Calu3 (cell line): ENCODE measurements at regions not wholly inside any gene's neighbourhood (a gene's known extent, or its start where the extent isn't known, plus 50 kb on each side); places are given as distances from the start of the nearest gene placed in this dataset.

ENCODE experiments used
- BruUV-seq: library from RNA; stranded (reverse); fragments of 400-500 nt; replicated peaks from 2 replicates; lab custom pipeline; 2021; lab: Mats Ljungman, UMichigan
- CTCF ChIA-PET: fragments of 300-600 bp; sonication (Branson Sonifier 250); formaldehyde crosslinking; loops from one replicate; lab custom pipeline; 2022; ENCODE audit warnings: antibody characterized with exemption; lab: Charles Lee
- DNase-seq: peaks from one replicate; pipeline ENCODE4 v3.0.0; 2022
- H3K27ac Mint-ChIP-seq: one replicate; pipeline ENCODE4 v1.8.0; 2022; ENCODE audit warnings: mixed read lengths; ENCODE audit not compliant: unreplicated experiment
- H3K27me3 Mint-ChIP-seq: one replicate; pipeline ENCODE4 v1.8.0; 2022; ENCODE audit warnings: mixed read lengths; ENCODE audit not compliant: unreplicated experiment
- H3K36me3 Mint-ChIP-seq: one replicate; pipeline ENCODE4 v1.8.0; 2022; ENCODE audit warnings: mild to moderate bottlenecking, moderate library complexity, mixed read lengths; ENCODE audit not compliant: insufficient read depth, unreplicated experiment
- H3K4me1 Mint-ChIP-seq: one replicate; pipeline ENCODE4 v1.8.0; 2022; ENCODE audit warnings: mild to moderate bottlenecking, low read depth, mixed read lengths; ENCODE audit not compliant: unreplicated experiment
- H3K4me3 Mint-ChIP-seq: one replicate; pipeline ENCODE4 v1.8.0; 2022; ENCODE audit warnings: mild to moderate bottlenecking, low read depth, moderate library complexity, mixed read lengths; ENCODE audit not compliant: unreplicated experiment
- H3K9me3 Mint-ChIP-seq: one replicate; pipeline ENCODE4 v1.8.0; 2022; ENCODE audit warnings: low read depth, mixed read lengths; ENCODE audit not compliant: unreplicated experiment
- intact Hi-C: fragments of 100-400 bp; cut with micrococcal nuclease; formaldehyde crosslinking; loops from one replicate; pipeline ENCODE4 v1.10.0; 2022; ENCODE audit not compliant: unreplicated experiment
- TF ChIP-seq, protein P1 (sequence below): fragments of 200-600 bp; IDR thresholded peaks from one replicate; pipeline ENCODE4 v1.8.0; 2022; ENCODE audit warnings: antibody characterized with exemption; ENCODE audit not compliant: unreplicated experiment

DNA sequence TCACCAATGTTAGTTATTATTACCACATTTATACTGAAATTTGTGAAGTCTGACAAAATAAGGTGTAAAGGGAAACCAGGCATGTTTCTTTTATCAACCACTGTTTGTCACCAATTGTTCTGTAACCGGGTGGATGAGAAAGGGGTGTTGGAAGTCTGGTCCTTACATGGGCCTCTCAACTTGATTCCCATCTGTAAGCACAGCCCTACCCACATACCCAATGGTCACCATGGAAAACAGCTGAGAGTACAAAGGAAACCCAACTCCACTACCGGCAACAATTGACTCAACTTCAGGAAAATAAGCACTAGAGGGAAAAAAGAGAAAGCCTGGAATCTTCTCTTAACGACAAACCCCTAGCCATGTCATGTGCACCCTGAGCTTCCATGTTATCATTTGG lies 70.8 kb upstream of the PTCHD1 start:
- peaks cover 9% of the 10 kb centered on the region for H3K27me3 Mint-ChIP-seq
- DNase-seq, result no peak
- no peaks in the 10 kb centered on the region for H3K36me3 Mint-ChIP-seq
- H3K27ac Mint-ChIP-seq, result no peak overlapping the region
- H3K4me1 Mint-ChIP-seq, result no peaks in the 10 kb centered on the region
- H3K9me3 Mint-ChIP-seq, result peaks cover 6% of the 10 kb centered on the region
- BruUV-seq, result no TSS peak
- intact Hi-C loops, result no loop called here
- TF ChIP-seq, protein P1, sequence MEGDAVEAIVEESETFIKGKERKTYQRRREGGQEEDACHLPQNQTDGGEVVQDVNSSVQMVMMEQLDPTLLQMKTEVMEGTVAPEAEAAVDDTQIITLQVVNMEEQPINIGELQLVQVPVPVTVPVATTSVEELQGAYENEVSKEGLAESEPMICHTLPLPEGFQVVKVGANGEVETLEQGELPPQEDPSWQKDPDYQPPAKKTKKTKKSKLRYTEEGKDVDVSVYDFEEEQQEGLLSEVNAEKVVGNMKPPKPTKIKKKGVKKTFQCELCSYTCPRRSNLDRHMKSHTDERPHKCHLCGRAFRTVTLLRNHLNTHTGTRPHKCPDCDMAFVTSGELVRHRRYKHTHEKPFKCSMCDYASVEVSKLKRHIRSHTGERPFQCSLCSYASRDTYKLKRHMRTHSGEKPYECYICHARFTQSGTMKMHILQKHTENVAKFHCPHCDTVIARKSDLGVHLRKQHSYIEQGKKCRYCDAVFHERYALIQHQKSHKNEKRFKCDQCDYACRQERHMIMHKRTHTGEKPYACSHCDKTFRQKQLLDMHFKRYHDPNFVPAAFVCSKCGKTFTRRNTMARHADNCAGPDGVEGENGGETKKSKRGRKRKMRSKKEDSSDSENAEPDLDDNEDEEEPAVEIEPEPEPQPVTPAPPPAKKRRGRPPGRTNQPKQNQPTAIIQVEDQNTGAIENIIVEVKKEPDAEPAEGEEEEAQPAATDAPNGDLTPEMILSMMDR, result no peak
- CTCF ChIA-PET, result interaction anchor here (0.5 kb wide), 1 partner anchor 237 kb away, joined by 4 read pairs; no protein-coding TSS in a partner anchor
- no peak overlapping the region for H3K4me3 Mint-ChIP-seq

DNA sequence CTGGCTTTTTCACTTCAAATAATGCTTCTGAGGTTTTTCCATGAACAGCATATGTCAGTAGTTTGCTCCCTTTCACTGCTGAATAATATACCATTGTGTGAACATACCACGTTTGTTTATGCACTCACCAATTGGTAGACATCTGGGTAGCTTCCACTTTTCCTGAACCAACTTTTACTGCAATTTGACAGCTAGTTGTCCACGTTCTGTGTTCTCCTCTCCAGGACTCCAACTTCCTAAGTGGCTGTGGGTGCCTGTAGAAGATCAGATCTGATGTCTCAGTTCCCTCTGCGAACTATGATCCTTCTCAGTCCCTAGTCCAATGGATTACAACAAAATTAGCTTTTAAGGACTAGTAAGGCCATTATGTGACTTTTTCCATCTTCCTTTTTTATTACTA lies 64.7 kb upstream of the PTCHD1 start:
- TF ChIP-seq, protein P1, result no peak
- DNase-seq, result no peak
- CTCF ChIA-PET, result interaction anchor here (1.0 kb wide), 1 partner anchor 9 kb away, joined by 3 read pairs; no protein-coding TSS in a partner anchor
- H3K4me1 Mint-ChIP-seq, result no peaks in the 10 kb centered on the region
- no TSS peak for BruUV-seq
- H3K27ac Mint-ChIP-seq, result no peak overlapping the region
- H3K4me3 Mint-ChIP-seq, result no peak overlapping the region
- no peaks in the 10 kb centered on the region for H3K9me3 Mint-ChIP-seq
- intact Hi-C loops, result no loop called here
- H3K27me3 Mint-ChIP-seq, result peaks cover 9% of the 10 kb centered on the region
- H3K36me3 Mint-ChIP-seq, result no peaks in the 10 kb centered on the region

DNA sequence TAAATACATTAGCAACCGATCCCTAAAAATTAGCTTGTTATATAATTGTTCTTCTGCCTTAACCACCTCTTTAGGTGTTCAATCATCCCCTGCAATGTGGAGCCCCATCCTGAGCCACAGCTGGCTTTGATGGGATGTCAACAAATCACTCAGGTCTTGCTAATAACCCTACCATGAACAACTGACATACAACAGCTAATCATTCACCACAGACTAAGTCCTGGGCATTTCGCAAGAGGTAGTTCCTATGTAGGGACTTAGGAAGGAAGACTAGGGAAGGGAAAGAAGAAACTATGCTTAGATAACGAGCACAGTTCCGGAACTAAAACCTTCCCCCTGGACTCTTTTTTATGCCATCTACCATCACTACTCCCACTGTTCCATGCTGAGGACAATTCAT lies 63.6 kb upstream of the PTCHD1 start:
- Mint-ChIP-seq H3K4me1 (no peaks in the 10 kb centered on the region), H3K27ac (no peak overlapping the region), H3K36me3 (no peaks in the 10 kb centered on the region), H3K27me3 (peaks cover 9% of the 10 kb centered on the region), H3K4me3 (no peak overlapping the region), H3K9me3 (no peaks in the 10 kb centered on the region)
- intact Hi-C loops, result no loop called here
- no TSS peak for BruUV-seq
- TF ChIP-seq, protein P1, result no peak
- DNase-seq, result no peak
- CTCF ChIA-PET, result no interaction called here

DNA sequence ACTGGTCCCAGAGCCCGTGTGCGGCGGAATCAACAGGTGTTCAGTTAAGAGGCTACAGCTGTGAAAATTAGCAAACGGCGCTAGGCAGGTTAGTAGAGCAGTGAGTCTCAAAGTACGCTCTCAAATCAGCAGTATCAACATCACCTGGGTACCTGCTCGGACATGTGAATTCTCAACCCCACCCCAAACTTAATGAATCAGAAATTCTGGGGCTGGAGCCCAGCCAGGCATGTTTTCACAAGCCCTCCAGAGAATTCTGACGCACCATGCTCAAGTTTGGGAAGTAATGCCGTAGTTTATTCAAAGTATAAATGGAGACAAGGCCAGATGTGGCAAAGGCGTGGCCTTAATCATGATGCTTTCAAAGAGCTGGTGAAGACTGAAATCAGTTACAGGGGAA lies 58.2 kb upstream of the PTCHD1 start:
- H3K9me3 Mint-ChIP-seq, result no peaks in the 10 kb centered on the region
- no peak overlapping the region for H3K27ac Mint-ChIP-seq
- intact Hi-C loops, result no loop called here
- no peaks in the 10 kb centered on the region for H3K4me1 Mint-ChIP-seq
- TF ChIP-seq, protein P1, result no peak
- no peaks in the 10 kb centered on the region for H3K27me3 Mint-ChIP-seq
- H3K36me3 Mint-ChIP-seq, result no peaks in the 10 kb centered on the region
- CTCF ChIA-PET, result no interaction called here
- H3K4me3 Mint-ChIP-seq, result no peak overlapping the region
- no TSS peak for BruUV-seq
- DNase-seq, result no peak
